Loucy (cell line): ENCODE measurements at regions not wholly inside any gene's neighbourhood (a gene's known extent, or its start where the extent isn't known, plus 50 kb on each side); places are given as distances from the start of the nearest gene placed in this dataset.

Experiments used
- CTCF ChIP-seq: fragments of 200-600 bp; sonication (generic); conservative IDR thresholded peaks from 2 replicates; pipeline ENCODE4 v1.5.1; 2014; ENCODE audit warnings: mild to moderate bottlenecking, antibody characterized with exemption, low read length
- EZH2phosphoT487 ChIP-seq: fragments of 200-600 bp; IDR thresholded peaks from 2 replicates; pipeline ENCODE4 v1.6.1; 2018; ENCODE audit warnings: antibody characterized with exemption, mild to moderate bottlenecking, moderate library complexity, borderline replicate concordance

GRCh38 chr6:141361559-141361958, 771.2 kb upstream of the GJE1 start:
- no peak for TF ChIP-seq CTCF
- TF ChIP-seq EZH2phosphoT487: no peak
